Esophagus squamous epithelium (tissue), 4 donors: ENCODE measurements at regions not wholly inside any gene's neighbourhood (a gene's known extent, or its start where the extent isn't known, plus 50 kb on each side); places are given as distances from the start of the nearest gene placed in this dataset.

Experiments used
- POLR2A ChIP-seq, 4 donors: fragments of 450-650 bp; IDR thresholded peaks; one replicate each; pipeline ENCODE4 v1.6.1; 2017; ENCODE audit warnings: antibody characterized with exemption in 4 of 4, mild to moderate bottlenecking in 4 of 4, moderate library complexity in 3 of 4
- TF ChIP-seq, protein P1 (sequence below), 6 experiments: fragments of 450-650 bp in 4 of 6; fragments of 200-600 bp in 2 of 6; sonication (generic) in 2 of 6; IDR thresholded peaks; one replicate each; pipeline ENCODE4 v1.5.1; 2016 to 2019; ENCODE audit warnings: antibody characterized with exemption in 6 of 6, mild to moderate bottlenecking in 4 of 6, moderate library complexity in 4 of 6

DNA sequence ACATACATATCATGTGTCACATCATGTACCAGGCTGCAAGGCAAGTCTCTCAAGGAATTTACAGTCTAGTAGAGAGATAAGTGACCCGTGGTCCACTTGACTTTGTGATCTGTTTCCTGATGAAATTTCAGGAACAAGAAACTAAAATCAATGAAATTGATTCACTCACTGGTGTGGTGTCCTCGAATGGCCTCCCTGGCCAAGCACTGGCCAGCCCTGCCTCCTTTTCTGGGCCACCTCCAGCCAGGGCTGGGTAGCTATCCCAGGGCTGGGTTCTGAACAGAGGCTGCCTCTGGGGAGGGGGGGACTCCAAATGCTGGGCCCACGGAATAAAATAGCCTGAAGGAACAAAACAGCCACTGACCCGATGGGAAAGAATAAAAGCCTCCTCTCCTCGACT lies 182.2 kb downstream of the HERPUD2 start:
- TF ChIP-seq, protein P1, sequence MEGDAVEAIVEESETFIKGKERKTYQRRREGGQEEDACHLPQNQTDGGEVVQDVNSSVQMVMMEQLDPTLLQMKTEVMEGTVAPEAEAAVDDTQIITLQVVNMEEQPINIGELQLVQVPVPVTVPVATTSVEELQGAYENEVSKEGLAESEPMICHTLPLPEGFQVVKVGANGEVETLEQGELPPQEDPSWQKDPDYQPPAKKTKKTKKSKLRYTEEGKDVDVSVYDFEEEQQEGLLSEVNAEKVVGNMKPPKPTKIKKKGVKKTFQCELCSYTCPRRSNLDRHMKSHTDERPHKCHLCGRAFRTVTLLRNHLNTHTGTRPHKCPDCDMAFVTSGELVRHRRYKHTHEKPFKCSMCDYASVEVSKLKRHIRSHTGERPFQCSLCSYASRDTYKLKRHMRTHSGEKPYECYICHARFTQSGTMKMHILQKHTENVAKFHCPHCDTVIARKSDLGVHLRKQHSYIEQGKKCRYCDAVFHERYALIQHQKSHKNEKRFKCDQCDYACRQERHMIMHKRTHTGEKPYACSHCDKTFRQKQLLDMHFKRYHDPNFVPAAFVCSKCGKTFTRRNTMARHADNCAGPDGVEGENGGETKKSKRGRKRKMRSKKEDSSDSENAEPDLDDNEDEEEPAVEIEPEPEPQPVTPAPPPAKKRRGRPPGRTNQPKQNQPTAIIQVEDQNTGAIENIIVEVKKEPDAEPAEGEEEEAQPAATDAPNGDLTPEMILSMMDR (IDR thresholded peaks at IDR 0.05) = no peak
- TF ChIP-seq POLR2A (IDR thresholded peaks at IDR 0.05) = no peak
